ENCODE measurements at regions not wholly inside any gene's neighbourhood (a gene's known extent, or its start where the extent isn't known, plus 50 kb on each side); places are given as distances from the start of the nearest gene placed in this dataset.
A peak's percentile ranks its signal among the peaks of the same experiment; 100 is the strongest.

- TF ChIP-seq CTCF (conservative IDR thresholded peaks at IDR 0.05; ENCODE audit: low read depth, low read length): no peak
- Histone ChIP-seq H3K4me3 (IDR thresholded peaks at IDR 0.05; ENCODE audit: insufficient read depth, low read depth, low read length) (no peak overlapping the region), H3K4me1 (ENCODE audit: low read depth, poor library complexity, severe bottlenecking) (no peaks in the 10 kb centered on the region), H3K27ac (no peak overlapping the region), H3K27me3 (ENCODE audit: insufficient read depth, low read depth) (no peaks in the 10 kb centered on the region), H2AFZ (ENCODE audit: low read depth) (no peak overlapping the region), H3K9ac (no peak overlapping the region), H3K36me3 (ENCODE audit: insufficient read depth) (no peaks in the 10 kb centered on the region), H4K20me1 (ENCODE audit: insufficient read depth) (no peaks in the 10 kb centered on the region), H3K79me2 (ENCODE audit: insufficient read depth, low read depth) (no peaks in the 10 kb centered on the region), H3K4me2 (no peak overlapping the region)
These were observed 2212.8 kb downstream of the MRPL39 start for GRCh38 chr21:23394458-23394857.

GRCh38 chr21:23384679-23385078 is 2222.6 kb downstream of the MRPL39 start:
- TF ChIP-seq CTCF (conservative IDR thresholded peaks at IDR 0.05; ENCODE audit: low read depth, low read length): no peak
- Histone ChIP-seq H3K27ac (no peak overlapping the region), H3K4me3 (IDR thresholded peaks at IDR 0.05; ENCODE audit: insufficient read depth, low read depth, low read length) (no peak overlapping the region), H3K79me2 (ENCODE audit: insufficient read depth, low read depth) (no peaks in the 10 kb centered on the region), H3K9ac (no peak overlapping the region), H3K36me3 (ENCODE audit: insufficient read depth) (no peaks in the 10 kb centered on the region), H4K20me1 (ENCODE audit: insufficient read depth) (no peaks in the 10 kb centered on the region), H3K4me2 (no peak overlapping the region), H3K4me1 (ENCODE audit: low read depth, poor library complexity, severe bottlenecking) (no peaks in the 10 kb centered on the region), H2AFZ (ENCODE audit: low read depth) (no peak overlapping the region), H3K27me3 (ENCODE audit: insufficient read depth, low read depth) (no peaks in the 10 kb centered on the region)

GRCh38 chr21:23374155-23374554 is 2233.1 kb downstream of the MRPL39 start:
- Histone ChIP-seq H4K20me1 (ENCODE audit: insufficient read depth) (no peaks in the 10 kb centered on the region), H3K4me3 (IDR thresholded peaks at IDR 0.05; ENCODE audit: insufficient read depth, low read depth, low read length) (no peak overlapping the region), H3K4me1 (ENCODE audit: low read depth, poor library complexity, severe bottlenecking) (no peaks in the 10 kb centered on the region), H3K79me2 (ENCODE audit: insufficient read depth, low read depth) (no peaks in the 10 kb centered on the region), H3K9ac (no peak overlapping the region), H3K36me3 (ENCODE audit: insufficient read depth) (no peaks in the 10 kb centered on the region), H3K27ac (no peak overlapping the region), H3K27me3 (ENCODE audit: insufficient read depth, low read depth) (no peaks in the 10 kb centered on the region), H3K4me2 (no peak overlapping the region), H2AFZ (ENCODE audit: low read depth) (no peak overlapping the region)
- TF ChIP-seq CTCF (conservative IDR thresholded peaks at IDR 0.05; ENCODE audit: low read depth, low read length): no peak

GRCh38 chr21:23356905-23357304 is 2250.4 kb downstream of the MRPL39 start:
- Histone ChIP-seq H3K36me3 (ENCODE audit: insufficient read depth) (no peaks in the 10 kb centered on the region), H3K27ac (no peak overlapping the region; the same call in 1 of the 2 replicates), H4K20me1 (ENCODE audit: insufficient read depth) (no peaks in the 10 kb centered on the region), H3K4me2 (peak overlapping the region; percentile 13; the same call in 1 of the 2 replicates), H3K4me1 (ENCODE audit: low read depth, poor library complexity, severe bottlenecking) (peaks cover 12% of the 10 kb centered on the region), H3K9ac (no peak overlapping the region), H2AFZ (ENCODE audit: low read depth) (no peak overlapping the region), H3K79me2 (ENCODE audit: insufficient read depth, low read depth) (no peaks in the 10 kb centered on the region), H3K27me3 (ENCODE audit: insufficient read depth, low read depth) (no peaks in the 10 kb centered on the region), H3K4me3 (IDR thresholded peaks at IDR 0.05; ENCODE audit: insufficient read depth, low read depth, low read length) (no peak overlapping the region)
- no peak for TF ChIP-seq CTCF (conservative IDR thresholded peaks at IDR 0.05; ENCODE audit: low read depth, low read length)
